ENCODE measurements at regions not wholly inside any gene's neighbourhood (a gene's known extent, or its start where the extent isn't known, plus 50 kb on each side); places are given as distances from the start of the nearest gene placed in this dataset.

GRCh38 chr2:16958266-16958665 lies 292.6 kb upstream of the CYRIA start:
- WGBS, 2 donors: 69 to 71% methylated on average over 4 of the region's 4 CpGs
- H3K36me3 ChIP-seq (ENCODE audit: control insufficient read depth in 1 of 2, insufficient read depth in 2 of 2, low read length in 1 of 2): no peaks in the 10 kb centered on the region
- DNase-seq (no peak), ATAC-seq (ENCODE audit: low FRiP score) (no peak)
- peaks cover 2% of the 10 kb centered on the region for H3K9me3 ChIP-seq (ENCODE audit: control insufficient read depth, low read length)
- no peak overlapping the region for H3K4me3 ChIP-seq (ENCODE audit: low read length in 2 of 2)
- no peaks in the 10 kb centered on the region for H3K27me3 ChIP-seq (ENCODE audit: control insufficient read depth in 1 of 2, insufficient read depth in 2 of 2, low read length in 1 of 2)
- H3K4me1 ChIP-seq (ENCODE audit: control insufficient read depth in 1 of 2, insufficient read depth in 2 of 2, low read length in 2 of 2): no peaks in the 10 kb centered on the region
- intact Hi-C loops (cut with DNase I): no loop called here
- no peak overlapping the region for H3K27ac ChIP-seq (ENCODE audit: low read depth in 1 of 2, low read length in 2 of 2)

DNA sequence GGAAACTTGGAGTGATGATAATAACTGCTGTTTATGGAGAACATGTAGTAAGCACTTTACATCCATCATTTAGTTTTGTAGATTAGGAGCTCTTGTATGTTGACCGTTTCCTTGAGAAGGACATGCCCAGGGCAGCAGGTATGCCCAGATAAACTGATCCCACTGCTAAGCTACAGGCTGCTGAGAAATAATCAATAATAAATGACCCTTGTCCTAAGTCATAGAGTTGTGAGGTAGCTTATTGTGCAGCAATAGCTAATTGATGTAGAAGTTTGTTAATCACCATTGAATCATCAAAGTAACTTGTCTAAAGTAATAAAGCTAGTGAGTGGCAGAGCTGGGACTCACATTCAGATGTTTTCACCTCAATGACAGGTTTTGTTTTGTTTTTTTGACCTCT lies 287.2 kb upstream of the CYRIA start:
- H3K9me3 ChIP-seq (ENCODE audit: control insufficient read depth, low read length): peaks cover 2% of the 10 kb centered on the region
- DNase-seq (no peak), ATAC-seq (ENCODE audit: low FRiP score) (no peak)
- H3K4me3 ChIP-seq (ENCODE audit: low read length in 2 of 2): no peak overlapping the region
- intact Hi-C loops (cut with DNase I): no loop called here
- WGBS, 2 donors: 79 to 81% methylated on average over 1 of the region's 1 CpG
- no peaks in the 10 kb centered on the region for H3K4me1 ChIP-seq (ENCODE audit: control insufficient read depth in 1 of 2, insufficient read depth in 2 of 2, low read length in 2 of 2)
- H3K27ac ChIP-seq (ENCODE audit: low read depth in 1 of 2, low read length in 2 of 2): no peak overlapping the region
- H3K36me3 ChIP-seq (ENCODE audit: control insufficient read depth in 1 of 2, insufficient read depth in 2 of 2, low read length in 1 of 2): no peaks in the 10 kb centered on the region
- no peaks in the 10 kb centered on the region for H3K27me3 ChIP-seq (ENCODE audit: control insufficient read depth in 1 of 2, insufficient read depth in 2 of 2, low read length in 1 of 2)

GRCh38 chr2:16952368-16952767 lies 286.7 kb upstream of the CYRIA start:
- no peak for ATAC-seq (ENCODE audit: low FRiP score)
- Histone ChIP-seq H3K4me3 (ENCODE audit: low read length in 2 of 2) (no peak overlapping the region), H3K4me1 (ENCODE audit: control insufficient read depth in 1 of 2, insufficient read depth in 2 of 2, low read length in 2 of 2) (no peaks in the 10 kb centered on the region), H3K27ac (ENCODE audit: low read depth in 1 of 2, low read length in 2 of 2) (no peak overlapping the region), H3K36me3 (ENCODE audit: control insufficient read depth in 1 of 2, insufficient read depth in 2 of 2, low read length in 1 of 2) (no peaks in the 10 kb centered on the region), H3K27me3 (ENCODE audit: control insufficient read depth in 1 of 2, insufficient read depth in 2 of 2, low read length in 1 of 2) (no peaks in the 10 kb centered on the region), H3K9me3 (ENCODE audit: control insufficient read depth, low read length) (peaks cover 2% of the 10 kb centered on the region)
- DNase-seq: no peak
- intact Hi-C loops (cut with DNase I): no loop called here

GRCh38 chr2:16950436-16950835 lies 284.8 kb upstream of the CYRIA start:
- Histone ChIP-seq H3K27me3 (ENCODE audit: control insufficient read depth in 1 of 2, insufficient read depth in 2 of 2, low read length in 1 of 2) (no peaks in the 10 kb centered on the region), H3K4me1 (ENCODE audit: control insufficient read depth in 1 of 2, insufficient read depth in 2 of 2, low read length in 2 of 2) (no peaks in the 10 kb centered on the region), H3K9me3 (ENCODE audit: control insufficient read depth, low read length) (no peaks in the 10 kb centered on the region), H3K27ac (ENCODE audit: low read depth in 1 of 2, low read length in 2 of 2) (no peak overlapping the region), H3K36me3 (ENCODE audit: control insufficient read depth in 1 of 2, insufficient read depth in 2 of 2, low read length in 1 of 2) (no peaks in the 10 kb centered on the region), H3K4me3 (ENCODE audit: low read length in 2 of 2) (no peak overlapping the region)
- 80 to 84% methylated on average over 2 of the region's 2 CpGs for WGBS, 2 donors
- ATAC-seq (ENCODE audit: low FRiP score) (no peak), DNase-seq (no peak)
- intact Hi-C loops (cut with DNase I): no loop called here

GRCh38 chr2:16948710-16949109 lies 283.1 kb upstream of the CYRIA start:
- H3K4me1 ChIP-seq (ENCODE audit: control insufficient read depth in 1 of 2, insufficient read depth in 2 of 2, low read length in 2 of 2): no peaks in the 10 kb centered on the region
- ATAC-seq (ENCODE audit: low FRiP score): no peak
- DNase-seq: no peak
- no peaks in the 10 kb centered on the region for H3K9me3 ChIP-seq (ENCODE audit: control insufficient read depth, low read length)
- no peaks in the 10 kb centered on the region for H3K36me3 ChIP-seq (ENCODE audit: control insufficient read depth in 1 of 2, insufficient read depth in 2 of 2, low read length in 1 of 2)
- H3K4me3 ChIP-seq (ENCODE audit: low read length in 2 of 2): no peak overlapping the region
- intact Hi-C loops (cut with DNase I): no loop called here
- H3K27ac ChIP-seq (ENCODE audit: low read depth in 1 of 2, low read length in 2 of 2): no peak overlapping the region
- no peaks in the 10 kb centered on the region for H3K27me3 ChIP-seq (ENCODE audit: control insufficient read depth in 1 of 2, insufficient read depth in 2 of 2, low read length in 1 of 2)

- no peaks in the 10 kb centered on the region for H3K9me3 ChIP-seq (ENCODE audit: control insufficient read depth, low read length)
- ATAC-seq (ENCODE audit: low FRiP score) (no peak), DNase-seq (no peak)
- H3K27me3 ChIP-seq (ENCODE audit: control insufficient read depth in 1 of 2, insufficient read depth in 2 of 2, low read length in 1 of 2): no peaks in the 10 kb centered on the region
- intact Hi-C loops (cut with DNase I): no loop called here
- H3K27ac ChIP-seq (ENCODE audit: low read depth in 1 of 2, low read length in 2 of 2): no peak overlapping the region
- no peaks in the 10 kb centered on the region for H3K4me1 ChIP-seq (ENCODE audit: control insufficient read depth in 1 of 2, insufficient read depth in 2 of 2, low read length in 2 of 2)
- H3K36me3 ChIP-seq (ENCODE audit: control insufficient read depth in 1 of 2, insufficient read depth in 2 of 2, low read length in 1 of 2): no peaks in the 10 kb centered on the region
- no peak overlapping the region for H3K4me3 ChIP-seq (ENCODE audit: low read length in 2 of 2)
- WGBS, 2 donors: 52 to 57% methylated on average over 5 of the region's 5 CpGs
Measured at GRCh38 chr2:16948053-16948452, 282.4 kb upstream of the CYRIA start.

DNA sequence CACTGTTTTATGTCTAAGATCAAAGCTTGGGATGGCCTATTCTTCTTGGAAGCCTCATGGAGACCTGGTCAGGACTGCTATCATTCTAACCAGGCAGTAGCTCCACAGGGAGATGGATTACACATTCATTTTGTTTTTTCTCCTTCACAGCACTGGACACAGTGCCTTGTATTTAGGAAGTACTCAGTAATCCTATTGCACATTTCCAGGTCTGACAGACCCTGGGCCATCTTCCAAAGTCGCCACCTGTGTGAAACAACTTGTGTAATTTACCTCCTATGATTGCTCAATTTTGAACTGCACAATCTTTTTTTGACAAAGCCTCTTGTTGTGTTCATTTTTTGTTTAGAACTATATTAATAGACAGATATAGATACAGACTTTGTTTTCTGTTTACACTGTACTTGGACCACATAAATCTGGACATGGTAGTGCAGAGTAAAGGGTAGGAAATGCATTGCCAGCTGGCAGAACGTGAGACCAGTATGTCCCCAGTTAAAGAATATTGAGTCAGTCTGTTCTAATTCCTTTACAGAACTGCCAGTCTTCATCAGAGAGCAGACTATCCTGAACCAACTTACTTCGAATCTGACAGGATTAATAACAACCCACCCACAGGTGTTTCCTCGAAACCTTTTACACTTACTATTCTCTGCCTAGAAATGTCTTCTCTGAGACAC lies 277.8 kb upstream of the CYRIA start:
- intact Hi-C loops (cut with DNase I): no loop called here
- no peak overlapping the region for H3K4me3 ChIP-seq (ENCODE audit: low read length in 2 of 2)
- H3K9me3 ChIP-seq (ENCODE audit: control insufficient read depth, low read length): no peaks in the 10 kb centered on the region
- WGBS, 2 donors: 77 to 79% methylated on average over 4 of the region's 4 CpGs
- H3K27me3 ChIP-seq (ENCODE audit: control insufficient read depth in 1 of 2, insufficient read depth in 2 of 2, low read length in 1 of 2): no peaks in the 10 kb centered on the region
- no peaks in the 10 kb centered on the region for H3K4me1 ChIP-seq (ENCODE audit: control insufficient read depth in 1 of 2, insufficient read depth in 2 of 2, low read length in 2 of 2)
- ATAC-seq (ENCODE audit: low FRiP score) (no peak), DNase-seq (no peak)
- no peak overlapping the region for H3K27ac ChIP-seq (ENCODE audit: low read depth in 1 of 2, low read length in 2 of 2)
- H3K36me3 ChIP-seq (ENCODE audit: control insufficient read depth in 1 of 2, insufficient read depth in 2 of 2, low read length in 1 of 2): no peaks in the 10 kb centered on the region

- Histone ChIP-seq H3K27ac (ENCODE audit: low read depth in 1 of 2, low read length in 2 of 2) (no peak overlapping the region), H3K4me3 (ENCODE audit: low read length in 2 of 2) (no peak overlapping the region), H3K27me3 (ENCODE audit: control insufficient read depth in 1 of 2, insufficient read depth in 2 of 2, low read length in 1 of 2) (no peaks in the 10 kb centered on the region), H3K36me3 (ENCODE audit: control insufficient read depth in 1 of 2, insufficient read depth in 2 of 2, low read length in 1 of 2) (no peaks in the 10 kb centered on the region), H3K4me1 (ENCODE audit: control insufficient read depth in 1 of 2, insufficient read depth in 2 of 2, low read length in 2 of 2) (no peaks in the 10 kb centered on the region), H3K9me3 (ENCODE audit: control insufficient read depth, low read length) (no peaks in the 10 kb centered on the region)
- no peak for ATAC-seq (ENCODE audit: low FRiP score)
- intact Hi-C loops (cut with DNase I): no loop called here
- 67 to 71% methylated on average over 1 of the region's 1 CpG for WGBS, 2 donors
- DNase-seq: no peak
Measured at GRCh38 chr2:16940214-16940613, 274.6 kb upstream of the CYRIA start.

- ATAC-seq (ENCODE audit: low FRiP score) (no peak), DNase-seq (no peak)
- H3K9me3 ChIP-seq (ENCODE audit: control insufficient read depth, low read length): no peaks in the 10 kb centered on the region
- H3K27ac ChIP-seq (ENCODE audit: low read depth in 1 of 2, low read length in 2 of 2): no peak overlapping the region
- intact Hi-C loops (cut with DNase I): no loop called here
- WGBS, 2 donors: 56 to 59% methylated on average over 1 of the region's 1 CpG
- H3K36me3 ChIP-seq (ENCODE audit: control insufficient read depth in 1 of 2, insufficient read depth in 2 of 2, low read length in 1 of 2): no peaks in the 10 kb centered on the region
- no peaks in the 10 kb centered on the region for H3K4me1 ChIP-seq (ENCODE audit: control insufficient read depth in 1 of 2, insufficient read depth in 2 of 2, low read length in 2 of 2)
- no peaks in the 10 kb centered on the region for H3K27me3 ChIP-seq (ENCODE audit: control insufficient read depth in 1 of 2, insufficient read depth in 2 of 2, low read length in 1 of 2)
- no peak overlapping the region for H3K4me3 ChIP-seq (ENCODE audit: low read length in 2 of 2)
Measured at GRCh38 chr2:16939771-16940170, 274.1 kb upstream of the CYRIA start.

Data from aorta (tissue), 5 donors.